SK-N-SH (cell line): ENCODE measurements at regions not wholly inside any gene's neighbourhood (a gene's known extent, or its start where the extent isn't known, plus 50 kb on each side); places are given as distances from the start of the nearest gene placed in this dataset.

ENCODE experiments used
- CTCF ChIA-PET: fragments of 300-600, 350-600 bp; formaldehyde crosslinking; extraction: SDS; loops from one replicate; lab custom pipeline; 2021; lab: Yijun Ruan, JAX
- POLR2A ChIA-PET: fragments of 350-600 bp; sonication (Branson Sonifier 250); formaldehyde crosslinking; extraction: SDS; loops from one replicate; lab custom pipeline; 2020; ENCODE audit warnings: antibody characterized with exemption, inconsistent platforms; lab: Yijun Ruan, JAX
- DNase-seq: peaks from one replicate; pipeline ENCODE4 v3.0.0; 2012
- H2AFZ ChIP-seq: fragments of 200-600 bp; sonication (generic); 2 replicates; pipeline ENCODE4 v1.8.1; 2016; ENCODE audit warnings: antibody characterized with exemption, mild to moderate bottlenecking, low read depth
- H3F3A ChIP-seq: fragments of 200-600 bp; sonication (generic); replicated peaks from 2 replicates; pipeline ENCODE3; 2016; ENCODE audit warnings: antibody characterized with exemption, mild to moderate bottlenecking; ENCODE audit not compliant: insufficient read depth
- H3K27ac ChIP-seq, 2 experiments: fragments of 200-500 bp in 1 of 2; fragments of 200-600 bp in 1 of 2; sonication (Bioruptor generic) in 1 of 2; sonication (generic), shearing (Covaris generic) in 1 of 2; 2 replicates each; pipeline versions ENCODE4 v1.5.1 to v1.6.1; 2014 to 2016; ENCODE audit warnings: low read depth in 2 of 2, inconsistent platforms in 1 of 2, low read length in 1 of 2, mild to moderate bottlenecking in 1 of 2, mixed read lengths in 1 of 2
- H3K27me3 ChIP-seq: fragments of 200-600 bp; sonication (generic), shearing (Covaris generic); 2 replicates; pipeline ENCODE4 v1.6.1; 2016; ENCODE audit warnings: mixed run types; ENCODE audit not compliant: insufficient read depth
- H3K36me3 ChIP-seq, 2 experiments: fragments of 200-500 bp in 1 of 2; fragments of 200-600 bp in 1 of 2; sonication (Bioruptor generic) in 1 of 2; sonication (generic) in 1 of 2; replicated peaks in 1 of 2; 2 replicates each; pipeline versions ENCODE3 to v1.5.1; 2014 to 2016; ENCODE audit warnings: low read length in 1 of 2, mild to moderate bottlenecking in 1 of 2; ENCODE audit not compliant: insufficient read depth in 2 of 2, control insufficient read depth in 1 of 2
- H3K4me1 ChIP-seq, 2 experiments: fragments of 200-500 bp in 1 of 2; fragments of 200-600 bp in 1 of 2; sonication (Bioruptor generic) in 1 of 2; sonication (generic), shearing (Covaris generic) in 1 of 2; 2 replicates each; pipeline versions ENCODE4 v1.5.1 to v1.6.1; 2014 to 2016; ENCODE audit warnings: low read depth in 1 of 2, low read length in 1 of 2, mixed run types in 1 of 2; ENCODE audit not compliant: insufficient read depth in 2 of 2, control insufficient read depth in 1 of 2
- H3K4me2 ChIP-seq: fragments of 200-600 bp; sonication (generic), shearing (Covaris generic); 2 replicates; pipeline ENCODE4 v1.6.1; 2017; ENCODE audit warnings: mixed run types
- H3K4me3 ChIP-seq, 2 experiments: fragments of 200-500 bp in 1 of 2; fragments of 200-600 bp in 1 of 2; sonication (Bioruptor generic) in 1 of 2; sonication (generic), shearing (Covaris generic) in 1 of 2; 2 replicates each; pipeline versions ENCODE4 v1.5.1 to v1.8.1; 2014 to 2016; ENCODE audit warnings: low read depth in 2 of 2, inconsistent platforms in 1 of 2, low read length in 1 of 2, mild to moderate bottlenecking in 1 of 2, mixed read lengths in 1 of 2, moderate library complexity in 1 of 2
- H3K79me2 ChIP-seq: fragments of 200-600 bp; sonication (generic); 2 replicates; pipeline ENCODE4 v1.8.1; 2017; ENCODE audit warnings: mild to moderate bottlenecking; ENCODE audit not compliant: insufficient read depth
- H3K9ac ChIP-seq: fragments of 200-600 bp; sonication (generic); 2 replicates; pipeline ENCODE4 v1.6.1; 2017; ENCODE audit warnings: mixed run types
- H3K9me2 ChIP-seq: fragments of 200-600 bp; sonication (generic); 2 replicates; pipeline ENCODE4 v1.6.1; 2017; ENCODE audit warnings: mixed run types
- H3K9me3 ChIP-seq: fragments of 200-600 bp; sonication (generic); 2 replicates; pipeline ENCODE4 v1.6.1; 2017; ENCODE audit warnings: mixed run types, mild to moderate bottlenecking, moderate library complexity
- H4K20me1 ChIP-seq: fragments of 200-600 bp; sonication (generic); 2 replicates; pipeline ENCODE4 v1.6.1; 2017; ENCODE audit warnings: mild to moderate bottlenecking, mixed run types; ENCODE audit not compliant: insufficient read depth
- CHD2 ChIP-seq: fragments of 150-350 bp; IDR thresholded peaks from 2 replicates; pipeline ENCODE4 v1.6.1; 2018; ENCODE audit warnings: low read length; ENCODE audit not compliant: partially characterized antibody
- EP300 ChIP-seq, 2 experiments: IDR thresholded peaks; 2 replicates each; pipeline versions ENCODE4 v1.4.0 to v1.6.1; 2012; ENCODE audit warnings: borderline replicate concordance in 1 of 2, low read depth in 1 of 2, low read length in 1 of 2
- EZH2phosphoT487 ChIP-seq: fragments of 200-600 bp; sonication (generic); IDR thresholded peaks from 2 replicates; pipeline ENCODE4 v1.6.1; 2017; ENCODE audit warnings: low read depth, mixed run types, mild to moderate bottlenecking, antibody characterized with exemption, moderate library complexity, borderline replicate concordance
- FOXJ3 ChIP-seq: sonication (generic); formaldehyde crosslinking; IDR thresholded peaks from 2 replicates; pipeline ENCODE4 v1.5.1; 2020; ENCODE audit warnings: mild to moderate bottlenecking, missing genetic modification reagents
- GABPA ChIP-seq: IDR thresholded peaks from 2 replicates; pipeline ENCODE4 v1.4.0; 2012; ENCODE audit warnings: low read depth, mild to moderate bottlenecking
- GATA2 ChIP-seq: sonication (generic); formaldehyde crosslinking; IDR thresholded peaks from 2 replicates; pipeline ENCODE4 v1.5.0; 2020; ENCODE audit warnings: mild to moderate bottlenecking, missing genetic modification reagents
- JUND ChIP-seq: IDR thresholded peaks from 2 replicates; pipeline ENCODE4 v1.4.0; 2012
- MXI1 ChIP-seq: IDR thresholded peaks from 2 replicates; pipeline ENCODE4 v1.6.1; 2012; ENCODE audit warnings: mild to moderate bottlenecking, low read depth, low read length, improper control_type of control experiment
- POLR2AphosphoS5 ChIP-seq: IDR thresholded peaks from 2 replicates; pipeline ENCODE4 v1.6.1; 2012; ENCODE audit warnings: low read depth, low read length
- RAD21 ChIP-seq: IDR thresholded peaks from 2 replicates; pipeline ENCODE4 v1.6.1; 2012; ENCODE audit warnings: mild to moderate bottlenecking, low read length
- RFX5 ChIP-seq: IDR thresholded peaks from 2 replicates; pipeline ENCODE4 v1.6.1; 2012; ENCODE audit warnings: mild to moderate bottlenecking, improper control_type of control experiment, low read length
- RXRA ChIP-seq: IDR thresholded peaks from 2 replicates; pipeline ENCODE4 v1.4.0; 2012; ENCODE audit warnings: low read depth, mild to moderate bottlenecking, borderline replicate concordance
- TAF1 ChIP-seq: IDR thresholded peaks from 2 replicates; pipeline ENCODE4 v1.6.1; 2012; ENCODE audit warnings: low read depth, mild to moderate bottlenecking, low read length, moderate library complexity, borderline replicate concordance
- TCF12 ChIP-seq: IDR thresholded peaks from 2 replicates; pipeline ENCODE4 v1.4.0; 2012
- YY1 ChIP-seq: IDR thresholded peaks from 2 replicates; pipeline ENCODE4 v1.4.0; 2012; ENCODE audit warnings: low read depth, mild to moderate bottlenecking
- WGBS: methylation state at CpG from one replicate; pipeline ENCODE4 v1.1.6; 2017; ENCODE audit warnings: low lambda C conversion rate; 5-methylcytosine and 5-hydroxymethylcytosine counted together
- TF ChIP-seq, protein P1 (sequence below): IDR thresholded peaks from 2 replicates; pipeline ENCODE4 v1.4.0; 2012; ENCODE audit warnings: low read depth, borderline replicate concordance
- TF ChIP-seq, protein P2 (sequence below): fragments of 150-350 bp; IDR thresholded peaks from 2 replicates; pipeline ENCODE4 v1.6.1; 2016; ENCODE audit warnings: mild to moderate bottlenecking, low read depth, low read length
- TF ChIP-seq, protein P3 (sequence below): IDR thresholded peaks from 2 replicates; pipeline ENCODE4 v1.6.1; 2012; ENCODE audit warnings: mild to moderate bottlenecking, low read depth, low read length, moderate library complexity
- TF ChIP-seq, protein P4 (sequence below): IDR thresholded peaks from 2 replicates; pipeline ENCODE4 v1.4.0; 2012; ENCODE audit warnings: low read depth, borderline replicate concordance

DNA sequence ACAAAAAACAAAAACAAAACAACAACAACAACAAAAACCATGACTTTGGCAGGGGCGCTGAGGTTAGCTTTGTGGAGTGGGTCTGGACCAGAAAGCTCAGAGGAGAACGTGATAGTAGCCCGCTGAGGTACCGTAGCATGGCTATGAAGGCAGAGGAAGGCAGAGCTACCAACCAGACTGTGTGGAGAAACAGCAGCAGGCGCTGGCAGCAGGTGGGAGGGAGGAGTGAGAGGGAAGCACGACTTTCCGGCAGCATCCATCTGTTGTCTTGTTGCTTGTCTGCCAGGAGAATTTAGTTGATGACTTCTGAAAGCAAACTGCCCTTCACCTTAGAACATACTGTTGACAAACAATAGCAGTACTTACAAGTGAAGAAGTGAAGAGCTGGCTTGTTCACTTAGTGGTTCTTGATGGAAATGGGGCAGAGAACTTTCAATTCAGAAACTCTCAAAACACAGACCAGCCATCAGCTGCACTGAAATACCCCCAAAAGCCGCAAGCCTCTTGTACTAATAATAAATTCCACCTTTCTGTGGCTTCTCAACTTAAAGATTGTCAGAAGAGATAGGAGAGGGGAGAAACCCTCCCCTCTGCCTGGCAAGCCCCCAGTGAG lies 447.2 kb downstream of the SLITRK2 start:
- no peaks in the 10 kb centered on the region for H3K9me2 ChIP-seq
- H3K79me2 ChIP-seq: no peaks in the 10 kb centered on the region
- no peak for DNase-seq
- H3K9me3 ChIP-seq: no peaks in the 10 kb centered on the region
- CTCF ChIA-PET: no interaction called here
- no peaks in the 10 kb centered on the region for H3K36me3 ChIP-seq
- no peak overlapping the region for H3K27ac ChIP-seq
- POLR2A ChIA-PET: no interaction called here
- H3K27me3 ChIP-seq: no peaks in the 10 kb centered on the region
- WGBS: 2% methylated on average over 8 of the region's 8 CpGs
- no peak overlapping the region for H3K9ac ChIP-seq
- no peak overlapping the region for H3K4me3 ChIP-seq
- TF ChIP-seq, protein P1, sequence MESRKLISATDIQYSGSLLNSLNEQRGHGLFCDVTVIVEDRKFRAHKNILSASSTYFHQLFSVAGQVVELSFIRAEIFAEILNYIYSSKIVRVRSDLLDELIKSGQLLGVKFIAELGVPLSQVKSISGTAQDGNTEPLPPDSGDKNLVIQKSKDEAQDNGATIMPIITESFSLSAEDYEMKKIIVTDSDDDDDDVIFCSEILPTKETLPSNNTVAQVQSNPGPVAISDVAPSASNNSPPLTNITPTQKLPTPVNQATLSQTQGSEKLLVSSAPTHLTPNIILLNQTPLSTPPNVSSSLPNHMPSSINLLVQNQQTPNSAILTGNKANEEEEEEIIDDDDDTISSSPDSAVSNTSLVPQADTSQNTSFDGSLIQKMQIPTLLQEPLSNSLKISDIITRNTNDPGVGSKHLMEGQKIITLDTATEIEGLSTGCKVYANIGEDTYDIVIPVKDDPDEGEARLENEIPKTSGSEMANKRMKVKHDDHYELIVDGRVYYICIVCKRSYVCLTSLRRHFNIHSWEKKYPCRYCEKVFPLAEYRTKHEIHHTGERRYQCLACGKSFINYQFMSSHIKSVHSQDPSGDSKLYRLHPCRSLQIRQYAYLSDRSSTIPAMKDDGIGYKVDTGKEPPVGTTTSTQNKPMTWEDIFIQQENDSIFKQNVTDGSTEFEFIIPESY: no peak
- TF ChIP-seq GATA2 (no peak), EZH2phosphoT487 (no peak), FOXJ3 (CRISPR knock-in tag) (no peak), RAD21 (no peak), RFX5 (no peak), EP300 (IDR thresholded peaks at IDR 0.05; ENCODE audit: borderline replicate concordance in 1 of 2, low read depth in 1 of 2, low read length in 1 of 2) (no peak), MXI1 (no peak), CHD2 (no peak), POLR2AphosphoS5 (no peak)
- TF ChIP-seq, protein P2, sequence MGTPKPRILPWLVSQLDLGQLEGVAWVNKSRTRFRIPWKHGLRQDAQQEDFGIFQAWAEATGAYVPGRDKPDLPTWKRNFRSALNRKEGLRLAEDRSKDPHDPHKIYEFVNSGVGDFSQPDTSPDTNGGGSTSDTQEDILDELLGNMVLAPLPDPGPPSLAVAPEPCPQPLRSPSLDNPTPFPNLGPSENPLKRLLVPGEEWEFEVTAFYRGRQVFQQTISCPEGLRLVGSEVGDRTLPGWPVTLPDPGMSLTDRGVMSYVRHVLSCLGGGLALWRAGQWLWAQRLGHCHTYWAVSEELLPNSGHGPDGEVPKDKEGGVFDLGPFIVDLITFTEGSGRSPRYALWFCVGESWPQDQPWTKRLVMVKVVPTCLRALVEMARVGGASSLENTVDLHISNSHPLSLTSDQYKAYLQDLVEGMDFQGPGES: no peak
- H4K20me1 ChIP-seq: no peaks in the 10 kb centered on the region
- no peak overlapping the region for H3K4me2 ChIP-seq
- H2AFZ ChIP-seq: no peak overlapping the region
- H3F3A ChIP-seq: no peaks in the 10 kb centered on the region
- no peaks in the 10 kb centered on the region for H3K4me1 ChIP-seq

DNA sequence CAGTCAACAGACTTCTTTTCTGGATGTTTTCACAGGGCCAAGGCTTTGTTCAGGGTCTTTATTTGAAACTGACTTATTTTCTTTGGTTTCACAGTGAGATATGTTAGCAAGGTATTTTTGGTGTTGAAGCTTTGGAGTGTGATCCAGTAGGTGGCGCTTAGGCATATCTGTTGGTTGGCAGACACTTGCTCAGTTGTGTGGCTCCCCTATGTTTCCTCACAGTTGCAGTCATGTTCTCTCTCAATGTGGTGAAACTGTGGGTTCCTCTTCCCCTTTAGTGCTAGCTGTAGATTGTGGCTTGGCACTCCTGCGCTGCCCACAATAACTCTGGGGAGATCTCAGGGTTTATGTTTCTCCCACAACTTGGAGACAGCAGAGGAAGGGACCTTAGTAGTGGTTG lies 460.8 kb downstream of the SLITRK2 start:
- H3F3A ChIP-seq: no peaks in the 10 kb centered on the region
- H3K9ac ChIP-seq: no peak overlapping the region
- CTCF ChIA-PET: no interaction called here
- no peaks in the 10 kb centered on the region for H3K27me3 ChIP-seq
- no peak overlapping the region for H3K27ac ChIP-seq
- H3K4me2 ChIP-seq: no peak overlapping the region
- no peak overlapping the region for H3K4me3 ChIP-seq
- H2AFZ ChIP-seq: no peak overlapping the region
- no peaks in the 10 kb centered on the region for H3K36me3 ChIP-seq
- H3K9me2 ChIP-seq: no peaks in the 10 kb centered on the region
- no peaks in the 10 kb centered on the region for H3K79me2 ChIP-seq
- no peaks in the 10 kb centered on the region for H3K4me1 ChIP-seq
- DNase-seq: no peak
- no peaks in the 10 kb centered on the region for H3K9me3 ChIP-seq
- POLR2A ChIA-PET: no interaction called here
- WGBS: 0% methylated on average over 1 of the region's 2 CpGs
- H4K20me1 ChIP-seq: no peaks in the 10 kb centered on the region
- TF ChIP-seq, protein P3, sequence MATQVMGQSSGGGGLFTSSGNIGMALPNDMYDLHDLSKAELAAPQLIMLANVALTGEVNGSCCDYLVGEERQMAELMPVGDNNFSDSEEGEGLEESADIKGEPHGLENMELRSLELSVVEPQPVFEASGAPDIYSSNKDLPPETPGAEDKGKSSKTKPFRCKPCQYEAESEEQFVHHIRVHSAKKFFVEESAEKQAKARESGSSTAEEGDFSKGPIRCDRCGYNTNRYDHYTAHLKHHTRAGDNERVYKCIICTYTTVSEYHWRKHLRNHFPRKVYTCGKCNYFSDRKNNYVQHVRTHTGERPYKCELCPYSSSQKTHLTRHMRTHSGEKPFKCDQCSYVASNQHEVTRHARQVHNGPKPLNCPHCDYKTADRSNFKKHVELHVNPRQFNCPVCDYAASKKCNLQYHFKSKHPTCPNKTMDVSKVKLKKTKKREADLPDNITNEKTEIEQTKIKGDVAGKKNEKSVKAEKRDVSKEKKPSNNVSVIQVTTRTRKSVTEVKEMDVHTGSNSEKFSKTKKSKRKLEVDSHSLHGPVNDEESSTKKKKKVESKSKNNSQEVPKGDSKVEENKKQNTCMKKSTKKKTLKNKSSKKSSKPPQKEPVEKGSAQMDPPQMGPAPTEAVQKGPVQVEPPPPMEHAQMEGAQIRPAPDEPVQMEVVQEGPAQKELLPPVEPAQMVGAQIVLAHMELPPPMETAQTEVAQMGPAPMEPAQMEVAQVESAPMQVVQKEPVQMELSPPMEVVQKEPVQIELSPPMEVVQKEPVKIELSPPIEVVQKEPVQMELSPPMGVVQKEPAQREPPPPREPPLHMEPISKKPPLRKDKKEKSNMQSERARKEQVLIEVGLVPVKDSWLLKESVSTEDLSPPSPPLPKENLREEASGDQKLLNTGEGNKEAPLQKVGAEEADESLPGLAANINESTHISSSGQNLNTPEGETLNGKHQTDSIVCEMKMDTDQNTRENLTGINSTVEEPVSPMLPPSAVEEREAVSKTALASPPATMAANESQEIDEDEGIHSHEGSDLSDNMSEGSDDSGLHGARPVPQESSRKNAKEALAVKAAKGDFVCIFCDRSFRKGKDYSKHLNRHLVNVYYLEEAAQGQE: no peak
- TF ChIP-seq RXRA (no peak), YY1 (no peak), TCF12 (no peak), JUND (no peak), EZH2phosphoT487 (no peak), FOXJ3 (CRISPR knock-in tag) (no peak), GABPA (no peak), TAF1 (no peak), RAD21 (no peak)
- TF ChIP-seq, protein P4, sequence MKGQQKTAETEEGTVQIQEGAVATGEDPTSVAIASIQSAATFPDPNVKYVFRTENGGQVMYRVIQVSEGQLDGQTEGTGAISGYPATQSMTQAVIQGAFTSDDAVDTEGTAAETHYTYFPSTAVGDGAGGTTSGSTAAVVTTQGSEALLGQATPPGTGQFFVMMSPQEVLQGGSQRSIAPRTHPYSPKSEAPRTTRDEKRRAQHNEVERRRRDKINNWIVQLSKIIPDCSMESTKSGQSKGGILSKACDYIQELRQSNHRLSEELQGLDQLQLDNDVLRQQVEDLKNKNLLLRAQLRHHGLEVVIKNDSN: no peak
- TF ChIP-seq, protein P1: no peak
